K562 (cell line): ENCODE measurements at regions not wholly inside any gene's neighbourhood (a gene's known extent, or its start where the extent isn't known, plus 50 kb on each side); places are given as distances from the start of the nearest gene placed in this dataset.

Experiments used
- ATAC-seq: fragments of 200-7000 bp; cut with Tn5 transposase; 3 replicates; pipeline ENCODE4 v1.9.1; 2020; ENCODE audit warnings: moderate library complexity
- BruUV-seq: library from RNA; stranded (reverse); fragments of 400-500 nt; replicated peaks from 2 replicates; lab custom pipeline; 2021; lab: Mats Ljungman, UMichigan
- CTCF ChIA-PET: fragments of 300-600 bp; formaldehyde crosslinking; extraction: SDS; loops from one replicate; lab custom pipeline; 2021; ENCODE audit warnings: low intra/inter-chr PET ratio; lab: Yijun Ruan, JAX
- POLR2A ChIA-PET: fragments of 300-600, 350-650 bp; sonication (Branson Sonifier 250); formaldehyde crosslinking; extraction: SDS; loops from one replicate; lab custom pipeline; 2021; ENCODE audit warnings: antibody characterized with exemption, inconsistent platforms; lab: Yijun Ruan, JAX
- DNase-seq, 4 experiments: peaks; one replicate each; pipeline versions ENCODE4 v3.0.0 to v3.0.0-alpha.2; 2011 to 2018; ENCODE audit warnings: low spot score in 3 of 4, mixed read lengths in 3 of 4; ENCODE audit errors: extremely low read depth in 1 of 4
- FAIRE-seq: peaks from 2 replicates; lab custom pipeline; 2011; peaks lifted over from hg19 to GRCh38; lab: Jason Lieb, UNC
- H2AFZ ChIP-seq: 2 replicates; pipeline ENCODE4 v1.6.0; 2011; ENCODE audit warnings: low read depth, low read length, control low read depth, inconsistent platforms
- H3K27ac ChIP-seq: fragments of 200-600 bp; 3 replicates; pipeline ENCODE4 v1.8.0; 2011; ENCODE audit warnings: low read depth, mild to moderate bottlenecking, control low read depth, inconsistent platforms, low read length, moderate library complexity, mixed read lengths; ENCODE audit errors: extremely low read depth
- H3K27me3 ChIP-seq, 2 experiments: fragments of 300-600 bp in 1 of 2; 2 replicates in 1 of 2; 3 replicates in 1 of 2; pipeline versions ENCODE4 v1.6.0 to v1.8.0; 2011; ENCODE audit warnings: inconsistent platforms in 2 of 2, low read length in 2 of 2, mild to moderate bottlenecking in 1 of 2, mixed read lengths in 1 of 2, moderate library complexity in 1 of 2; ENCODE audit not compliant: control insufficient read depth in 2 of 2, insufficient read depth in 2 of 2
- H3K36me3 ChIP-seq: fragments of 300-600 bp; 3 replicates; pipeline ENCODE4 v1.8.0; 2011; ENCODE audit warnings: mild to moderate bottlenecking, low read length, inconsistent platforms; ENCODE audit not compliant: control insufficient read depth, insufficient read depth
- H3K4me1 ChIP-seq, 2 experiments: fragments of 200-600 bp in 1 of 2; replicated peaks in 1 of 2; 2 replicates in 1 of 2; 3 replicates in 1 of 2; pipeline versions ENCODE4 v1.5.1 to v1.8.0; 2011; ENCODE audit warnings: inconsistent platforms in 2 of 2, low read length in 2 of 2, mild to moderate bottlenecking in 1 of 2, mixed read lengths in 1 of 2, moderate library complexity in 1 of 2; ENCODE audit not compliant: control insufficient read depth in 2 of 2, insufficient read depth in 2 of 2
- H3K4me2 ChIP-seq: 2 replicates; pipeline ENCODE4 v1.6.1; 2011; ENCODE audit warnings: low read length, control low read depth, inconsistent platforms, mixed read lengths; ENCODE audit not compliant: insufficient read depth
- H3K4me3 ChIP-seq: fragments of 200-600 bp; sonication (generic), shearing (Covaris generic); 2 replicates; pipeline ENCODE4 v1.5.1; 2016; ENCODE audit warnings: control low read depth, inconsistent platforms
- H3K79me2 ChIP-seq: fragments of 200-600 bp; 3 replicates; pipeline ENCODE4 v1.8.0; 2011; ENCODE audit warnings: low read length, inconsistent platforms; ENCODE audit not compliant: control insufficient read depth, insufficient read depth
- H3K9ac ChIP-seq, 2 experiments: 2 replicates each; pipeline versions ENCODE4 v1.6.0 to v1.6.1; 2011; ENCODE audit warnings: low read depth in 2 of 2, low read length in 2 of 2, control low read depth in 1 of 2, inconsistent platforms in 1 of 2, mild to moderate bottlenecking in 1 of 2, mixed read lengths in 1 of 2; ENCODE audit not compliant: insufficient read depth in 1 of 2
- H3K9me1 ChIP-seq: one replicate; pipeline ENCODE4 v1.6.0; 2011; ENCODE audit warnings: inconsistent platforms, mild to moderate bottlenecking, low read length, moderate library complexity; ENCODE audit not compliant: control insufficient read depth, insufficient read depth
- H3K9me3 ChIP-seq: replicated peaks from 2 replicates; pipeline ENCODE4 v1.5.1; 2011; ENCODE audit warnings: low read depth, low read length, inconsistent platforms; ENCODE audit not compliant: control insufficient read depth, insufficient read depth
- H4K20me1 ChIP-seq: replicated peaks from 2 replicates; pipeline ENCODE4 v1.6.1; 2011; ENCODE audit warnings: low read length, inconsistent platforms, mixed read lengths; ENCODE audit not compliant: control insufficient read depth, insufficient read depth
- CCAR2 ChIP-seq: fragments of 200-400 bp; formaldehyde crosslinking; IDR thresholded peaks from 2 replicates; pipeline ENCODE4 v1.6.1; 2017; ENCODE audit warnings: mild to moderate bottlenecking, low read depth, low read length
- GTF2A2 ChIP-seq: IDR thresholded peaks from 2 replicates; pipeline ENCODE4 v1.6.1; 2016; ENCODE audit warnings: mild to moderate bottlenecking, missing genetic modification characterization, missing compliant biosample characterization
- NR0B1 ChIP-seq: fragments of 450-650 bp; IDR thresholded peaks from one replicate; pipeline ENCODE4 v1.6.1; 2018; ENCODE audit warnings: mild to moderate bottlenecking, moderate library complexity; ENCODE audit not compliant: partially characterized antibody
- NUFIP1 ChIP-seq: fragments of 450-650 bp; IDR thresholded peaks from 2 replicates; pipeline ENCODE4 v1.6.1; 2018; ENCODE audit not compliant: partially characterized antibody
- PCBP1 ChIP-seq: fragments of 200-400 bp; formaldehyde crosslinking; IDR thresholded peaks from 2 replicates; pipeline ENCODE4 v1.6.1; 2018; ENCODE audit warnings: mild to moderate bottlenecking, low read depth, low read length; ENCODE audit not compliant: poor library complexity, severe bottlenecking
- POLR2AphosphoS5 ChIP-seq: IDR thresholded peaks from 2 replicates; pipeline ENCODE4 v1.6.1; 2011; ENCODE audit warnings: mild to moderate bottlenecking, low read depth, low read length, moderate library complexity; ENCODE audit not compliant: control insufficient read depth, insufficient read depth
- POLR2H ChIP-seq: IDR thresholded peaks from 2 replicates; pipeline ENCODE4 v1.6.1; 2016; ENCODE audit warnings: missing genetic modification characterization, low read depth, mild to moderate bottlenecking, control low read depth, missing compliant biosample characterization, moderate library complexity
- PTRF ChIP-seq: fragments of 450-650 bp; IDR thresholded peaks from 2 replicates; pipeline ENCODE4 v1.6.1; 2016; ENCODE audit warnings: mild to moderate bottlenecking, missing genetic modification characterization, missing compliant biosample characterization
- SAP30 ChIP-seq: fragments of 200-600 bp; sonication (generic); IDR thresholded peaks from 2 replicates; pipeline ENCODE4 v1.6.1; 2012; ENCODE audit warnings: borderline replicate concordance, low read depth, mild to moderate bottlenecking, moderate library complexity, low read length, control low read depth, inconsistent platforms; ENCODE audit not compliant: insufficient read depth, poor library complexity, severe bottlenecking
- TAF1 ChIP-seq: IDR thresholded peaks from 2 replicates; pipeline ENCODE4 v1.6.1; 2011; ENCODE audit warnings: mild to moderate bottlenecking, low read length, moderate library complexity; ENCODE audit not compliant: insufficient read depth, control insufficient read depth, severe bottlenecking; ENCODE audit errors: extremely low read depth
- ZNF143 ChIP-seq: sonication (generic); formaldehyde crosslinking; IDR thresholded peaks from 2 replicates; pipeline ENCODE4 v1.9.0; 2022; ENCODE audit warnings: mild to moderate bottlenecking, missing genetic modification reagents
- ZNF263 ChIP-seq: sonication (generic); formaldehyde crosslinking; IDR thresholded peaks from 2 replicates; pipeline ENCODE4 v1.8.0; 2022; ENCODE audit warnings: mild to moderate bottlenecking, missing genetic modification reagents, borderline replicate concordance
- ZNF695 ChIP-seq: fragments of 450-650 bp; formaldehyde crosslinking; IDR thresholded peaks from 2 replicates; pipeline ENCODE4 v1.4.0; 2020; ENCODE audit warnings: mild to moderate bottlenecking, moderate library complexity
- WGBS: fragments of 100-300 bp; shearing (Covaris generic); methylation state at CpG from one replicate; pipeline ENCODE4 v1.1.6; 2016; ENCODE audit warnings: low coverage, mixed read lengths; ENCODE audit not compliant: insufficient coverage; ENCODE audit errors: missing lambda C conversion rate; 5-methylcytosine and 5-hydroxymethylcytosine counted together
- in situ Hi-C: fragments of 300-500 bp; cut with MboI; formaldehyde crosslinking; loops from 4 replicates; pipeline ENCODE4 v1.15.0; 2018; ENCODE audit warnings: inconsistent platforms, mixed read lengths
- intact Hi-C: fragments of 100-400 bp; cut with micrococcal nuclease; formaldehyde crosslinking; loops from 2 replicates; pipeline ENCODE4 v1.14.2; 2022
- TF ChIP-seq, protein P1 (sequence below): fragments of 450-650 bp; formaldehyde crosslinking; IDR thresholded peaks from 2 replicates; pipeline ENCODE4 v1.4.0; 2020; ENCODE audit warnings: mild to moderate bottlenecking, mixed read lengths
- TF ChIP-seq, protein P2 (sequence below): fragments of 250-450 bp; sonication (Bioruptor Pico); IDR thresholded peaks from 2 replicates; pipeline ENCODE4 v1.5.1; 2021; ENCODE audit warnings: mild to moderate bottlenecking
- TF ChIP-seq, protein P3 (sequence below): fragments of 150-350 bp; conservative IDR thresholded peaks from 2 replicates; pipeline ENCODE4 v1.6.1; 2014; ENCODE audit warnings: low read length

DNA sequence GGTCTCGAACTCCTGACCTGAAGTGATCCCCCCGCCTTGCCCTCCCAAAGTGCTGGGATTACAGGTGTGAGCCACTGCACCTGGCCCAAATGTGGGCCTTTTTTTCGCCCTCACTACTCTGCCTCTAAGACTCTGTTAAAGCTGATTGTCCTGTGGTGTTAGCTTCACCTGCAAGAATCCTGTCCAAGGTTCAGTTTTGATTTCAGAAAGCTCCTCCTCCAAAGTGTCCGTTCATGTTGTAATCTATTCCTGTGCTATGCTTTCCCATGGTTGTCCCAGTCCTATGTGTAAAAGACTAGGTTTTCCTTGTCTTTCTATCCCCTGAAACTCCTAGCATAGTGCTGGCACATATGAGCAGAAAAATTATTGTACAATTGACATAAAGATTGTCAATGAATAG is 440.9 kb downstream of the KLF5 start:
- no peak overlapping the region for H3K9ac ChIP-seq
- no peaks in the 10 kb centered on the region for H3K79me2 ChIP-seq
- no peak for FAIRE-seq
- in situ Hi-C loops (no loop called here), intact Hi-C loops (no loop called here)
- H3K9me1 ChIP-seq = no peaks in the 10 kb centered on the region
- ATAC-seq = no peak
- no peaks in the 10 kb centered on the region for H3K27me3 ChIP-seq
- H3K4me2 ChIP-seq = no peak overlapping the region
- BruUV-seq = no TSS peak
- H3K4me3 ChIP-seq = no peak overlapping the region
- H2AFZ ChIP-seq = no peak overlapping the region
- POLR2A ChIA-PET = interaction anchor here (0.6 kb wide), 1 partner anchor 291 kb away, joined by 3 read pairs; no protein-coding TSS in a partner anchor
- no peaks in the 10 kb centered on the region for H4K20me1 ChIP-seq
- DNase-seq = no peak
- 2% methylated on average over 4 of the region's 4 CpGs for WGBS
- CTCF ChIA-PET = no interaction called here
- no peaks in the 10 kb centered on the region for H3K36me3 ChIP-seq
- H3K27ac ChIP-seq = no peak overlapping the region
- H3K9me3 ChIP-seq = no peaks in the 10 kb centered on the region
- no peaks in the 10 kb centered on the region for H3K4me1 ChIP-seq
- TF ChIP-seq ZNF263 (CRISPR knock-in tag) (no peak), SAP30 (no peak), POLR2H (tag) (no peak), ZNF695 (CRISPR knock-in tag) (no peak), GTF2A2 (tag) (no peak), NUFIP1 (no peak), TAF1 (no peak), ZNF143 (CRISPR knock-in tag) (no peak), POLR2AphosphoS5 (no peak), NR0B1 (no peak), PCBP1 (no peak), PTRF (tag) (no peak), CCAR2 (no peak)
- TF ChIP-seq, protein P1, sequence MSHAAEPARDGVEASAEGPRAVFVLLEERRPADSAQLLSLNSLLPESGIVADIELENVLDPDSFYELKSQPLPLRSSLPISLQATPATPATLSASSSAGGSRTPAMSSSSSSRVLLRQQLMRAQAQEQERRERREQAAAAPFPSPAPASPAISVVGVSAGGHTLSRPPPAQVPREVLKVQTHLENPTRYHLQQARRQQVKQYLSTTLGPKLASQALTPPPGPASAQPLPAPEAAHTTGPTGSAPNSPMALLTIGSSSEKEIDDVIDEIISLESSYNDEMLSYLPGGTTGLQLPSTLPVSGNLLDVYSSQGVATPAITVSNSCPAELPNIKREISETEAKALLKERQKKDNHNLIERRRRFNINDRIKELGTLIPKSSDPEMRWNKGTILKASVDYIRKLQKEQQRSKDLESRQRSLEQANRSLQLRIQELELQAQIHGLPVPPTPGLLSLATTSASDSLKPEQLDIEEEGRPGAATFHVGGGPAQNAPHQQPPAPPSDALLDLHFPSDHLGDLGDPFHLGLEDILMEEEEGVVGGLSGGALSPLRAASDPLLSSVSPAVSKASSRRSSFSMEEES = no peak
- TF ChIP-seq, protein P2, sequence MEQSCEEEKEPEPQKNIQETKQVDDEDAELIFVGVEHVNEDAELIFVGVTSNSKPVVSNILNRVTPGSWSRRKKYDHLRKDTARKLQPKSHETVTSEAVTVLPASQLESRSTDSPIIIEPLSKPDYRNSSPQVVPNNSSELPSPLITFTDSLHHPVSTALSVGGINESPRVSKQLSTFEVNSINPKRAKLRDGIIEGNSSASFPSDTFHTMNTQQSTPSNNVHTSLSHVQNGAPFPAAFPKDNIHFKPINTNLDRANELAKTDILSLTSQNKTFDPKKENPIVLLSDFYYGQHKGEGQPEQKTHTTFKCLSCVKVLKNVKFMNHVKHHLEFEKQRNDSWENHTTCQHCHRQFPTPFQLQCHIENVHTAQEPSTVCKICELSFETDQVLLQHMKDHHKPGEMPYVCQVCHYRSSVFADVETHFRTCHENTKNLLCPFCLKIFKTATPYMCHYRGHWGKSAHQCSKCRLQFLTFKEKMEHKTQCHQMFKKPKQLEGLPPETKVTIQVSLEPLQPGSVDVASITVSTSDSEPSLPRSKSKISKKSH (CRISPR knock-in tag) = no peak
- TF ChIP-seq, protein P3, sequence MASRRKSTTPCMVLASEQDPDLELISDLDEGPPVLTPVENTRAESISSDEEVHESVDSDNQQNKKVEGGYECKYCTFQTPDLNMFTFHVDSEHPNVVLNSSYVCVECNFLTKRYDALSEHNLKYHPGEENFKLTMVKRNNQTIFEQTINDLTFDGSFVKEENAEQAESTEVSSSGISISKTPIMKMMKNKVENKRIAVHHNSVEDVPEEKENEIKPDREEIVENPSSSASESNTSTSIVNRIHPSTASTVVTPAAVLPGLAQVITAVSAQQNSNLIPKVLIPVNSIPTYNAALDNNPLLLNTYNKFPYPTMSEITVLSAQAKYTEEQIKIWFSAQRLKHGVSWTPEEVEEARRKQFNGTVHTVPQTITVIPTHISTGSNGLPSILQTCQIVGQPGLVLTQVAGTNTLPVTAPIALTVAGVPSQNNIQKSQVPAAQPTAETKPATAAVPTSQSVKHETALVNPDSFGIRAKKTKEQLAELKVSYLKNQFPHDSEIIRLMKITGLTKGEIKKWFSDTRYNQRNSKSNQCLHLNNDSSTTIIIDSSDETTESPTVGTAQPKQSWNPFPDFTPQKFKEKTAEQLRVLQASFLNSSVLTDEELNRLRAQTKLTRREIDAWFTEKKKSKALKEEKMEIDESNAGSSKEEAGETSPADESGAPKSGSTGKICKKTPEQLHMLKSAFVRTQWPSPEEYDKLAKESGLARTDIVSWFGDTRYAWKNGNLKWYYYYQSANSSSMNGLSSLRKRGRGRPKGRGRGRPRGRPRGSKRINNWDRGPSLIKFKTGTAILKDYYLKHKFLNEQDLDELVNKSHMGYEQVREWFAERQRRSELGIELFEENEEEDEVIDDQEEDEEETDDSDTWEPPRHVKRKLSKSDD = no peak
